ENCODE measurements at regions not wholly inside any gene's neighbourhood (a gene's known extent, or its start where the extent isn't known, plus 50 kb on each side); places are given as distances from the start of the nearest gene placed in this dataset.

DNA sequence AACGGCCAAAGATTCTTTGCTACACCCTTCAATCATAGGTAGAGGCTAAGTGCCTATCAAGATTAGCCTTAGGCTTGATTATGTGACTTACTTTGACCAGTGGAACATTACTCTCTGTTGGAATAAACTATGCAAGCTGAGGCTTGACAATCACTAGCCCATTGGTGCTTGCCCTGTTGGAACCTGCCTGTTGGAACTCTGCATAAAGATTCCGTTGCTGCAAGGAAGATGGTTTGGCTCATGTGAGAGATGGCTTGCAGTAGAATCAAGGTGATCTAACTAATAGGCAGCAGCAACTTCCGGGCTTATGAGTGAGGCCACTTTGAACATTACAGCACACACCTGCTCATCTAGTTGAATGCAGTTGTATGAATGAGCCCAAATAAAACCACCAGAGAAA is 227.7 kb upstream of the TSHZ2 start:
- TF ChIP-seq, protein P1, sequence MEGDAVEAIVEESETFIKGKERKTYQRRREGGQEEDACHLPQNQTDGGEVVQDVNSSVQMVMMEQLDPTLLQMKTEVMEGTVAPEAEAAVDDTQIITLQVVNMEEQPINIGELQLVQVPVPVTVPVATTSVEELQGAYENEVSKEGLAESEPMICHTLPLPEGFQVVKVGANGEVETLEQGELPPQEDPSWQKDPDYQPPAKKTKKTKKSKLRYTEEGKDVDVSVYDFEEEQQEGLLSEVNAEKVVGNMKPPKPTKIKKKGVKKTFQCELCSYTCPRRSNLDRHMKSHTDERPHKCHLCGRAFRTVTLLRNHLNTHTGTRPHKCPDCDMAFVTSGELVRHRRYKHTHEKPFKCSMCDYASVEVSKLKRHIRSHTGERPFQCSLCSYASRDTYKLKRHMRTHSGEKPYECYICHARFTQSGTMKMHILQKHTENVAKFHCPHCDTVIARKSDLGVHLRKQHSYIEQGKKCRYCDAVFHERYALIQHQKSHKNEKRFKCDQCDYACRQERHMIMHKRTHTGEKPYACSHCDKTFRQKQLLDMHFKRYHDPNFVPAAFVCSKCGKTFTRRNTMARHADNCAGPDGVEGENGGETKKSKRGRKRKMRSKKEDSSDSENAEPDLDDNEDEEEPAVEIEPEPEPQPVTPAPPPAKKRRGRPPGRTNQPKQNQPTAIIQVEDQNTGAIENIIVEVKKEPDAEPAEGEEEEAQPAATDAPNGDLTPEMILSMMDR (IDR thresholded peaks at IDR 0.05): no peak
- no peak for TF ChIP-seq EZH2 (IDR thresholded peaks at IDR 0.05)
